Stimulated activated naive B cell treated with anti-CD40 and anti-IgM and Interleukin-4, amounts not matched to agents 10 μg/mL and 1 μg/mL and 100 μg/mL, for 72 hours (primary cell): ENCODE measurements at regions not wholly inside any gene's neighbourhood (a gene's known extent, or its start where the extent isn't known, plus 50 kb on each side); places are given as distances from the start of the nearest gene placed in this dataset.

ENCODE experiments used
- ATAC-seq, 2 donors: fragments of 150-1000 bp; cut with Tn5 transposase; replicated peaks; 2 replicates each; pipeline ENCODE4 v1.10.0; 2021; ENCODE audit warnings: moderate library complexity in 1 of 2
- DNase-seq: peaks from one replicate; pipeline ENCODE4 v3.0.0; 2021
- H3K27ac Mint-ChIP-seq: one replicate; pipeline ENCODE4 v1.8.0; 2022; ENCODE audit warnings: mild to moderate bottlenecking, mixed read lengths
- H3K27me3 Mint-ChIP-seq, 2 donors: one replicate each; pipeline ENCODE4 v1.8.0; 2022; ENCODE audit warnings: mixed read lengths in 2 of 2
- H3K36me3 Mint-ChIP-seq, 2 donors: one replicate each; pipeline ENCODE4 v1.8.0; 2022; ENCODE audit warnings: mixed read lengths in 2 of 2, mild to moderate bottlenecking in 1 of 2
- H3K4me1 Mint-ChIP-seq, 2 donors: one replicate each; pipeline ENCODE4 v1.8.0; 2022; ENCODE audit warnings: mixed read lengths in 2 of 2, mild to moderate bottlenecking in 1 of 2
- H3K4me3 Mint-ChIP-seq, 2 donors: one replicate each; pipeline ENCODE4 v1.8.0; 2022; ENCODE audit warnings: mild to moderate bottlenecking in 2 of 2, mixed read lengths in 2 of 2, moderate library complexity in 1 of 2
- H3K9me3 Mint-ChIP-seq, 2 donors: one replicate each; pipeline ENCODE4 v1.8.0; 2022; ENCODE audit warnings: mixed read lengths in 2 of 2, mild to moderate bottlenecking in 1 of 2

- ATAC-seq: no peak
- no peak for DNase-seq
- Mint-ChIP-seq H3K4me3 (no peak overlapping the region), H3K4me1 (peaks cover 8 to 11% of the 10 kb centered on the region in 2 donors), H3K9me3 (no peaks in the 10 kb centered on the region), H3K36me3 (no peaks in the 10 kb centered on the region), H3K27ac (no peak overlapping the region), H3K27me3 (peaks cover 37 to 66% of the 10 kb centered on the region in 2 donors)
Measured at GRCh38 chr3:193997228-193998122, 138.5 kb upstream of the HES1 start.

- DNase-seq (no peak), ATAC-seq (no peak)
- Mint-ChIP-seq H3K27me3 (peaks cover 32 to 62% of the 10 kb centered on the region in 2 donors), H3K27ac (no peak overlapping the region), H3K9me3 (no peaks in the 10 kb centered on the region), H3K4me3 (no peak overlapping the region), H3K4me1 (peaks cover 6 to 16% of the 10 kb centered on the region in 2 donors), H3K36me3 (no peaks in the 10 kb centered on the region)
Measured at GRCh38 chr3:193998123-193998448, 137.9 kb upstream of the HES1 start.

- ATAC-seq: no peak
- peaks cover 30 to 57% of the 10 kb centered on the region in 2 donors for H3K27me3 Mint-ChIP-seq
- no peak overlapping the region for H3K27ac Mint-ChIP-seq
- H3K4me3 Mint-ChIP-seq: no peak overlapping the region
- no peaks in the 10 kb centered on the region for H3K9me3 Mint-ChIP-seq
- peaks cover 12 to 22% of the 10 kb centered on the region in 2 donors for H3K4me1 Mint-ChIP-seq
- H3K36me3 Mint-ChIP-seq: no peaks in the 10 kb centered on the region
- no peak for DNase-seq
Measured at GRCh38 chr3:193998628-193999195, 137.2 kb upstream of the HES1 start.

GRCh38 chr3:194000100-194000499 is 135.8 kb upstream of the HES1 start:
- ATAC-seq (no peak), DNase-seq (no peak)
- Mint-ChIP-seq H3K27ac (no peak overlapping the region), H3K27me3 (peaks cover 30 to 49% of the 10 kb centered on the region in 2 donors), H3K9me3 (no peaks in the 10 kb centered on the region), H3K36me3 (no peaks in the 10 kb centered on the region), H3K4me1 (peaks cover 18 to 36% of the 10 kb centered on the region in 2 donors), H3K4me3 (no peak overlapping the region)

GRCh38 chr3:194000712-194001111 is 135.2 kb upstream of the HES1 start:
- Mint-ChIP-seq H3K27me3 (peaks cover 30 to 43% of the 10 kb centered on the region in 2 donors), H3K4me3 (no peak overlapping the region), H3K9me3 (no peaks in the 10 kb centered on the region), H3K36me3 (no peaks in the 10 kb centered on the region), H3K27ac (no peak overlapping the region), H3K4me1 (peaks cover 21 to 42% of the 10 kb centered on the region in 2 donors)
- no peak for ATAC-seq
- no peak for DNase-seq

GRCh38 chr3:194001728-194002459 is 134.1 kb upstream of the HES1 start:
- Mint-ChIP-seq H3K4me3 (peak overlapping the region in 1 of 2 donors; percentile 62), H3K36me3 (no peaks in the 10 kb centered on the region), H3K4me1 (peaks cover 21 to 45% of the 10 kb centered on the region in 2 donors), H3K27me3 (peaks cover 28 to 43% of the 10 kb centered on the region in 2 donors), H3K9me3 (no peaks in the 10 kb centered on the region), H3K27ac (no peak overlapping the region)
- DNase-seq (no peak), ATAC-seq (no peak)

- Mint-ChIP-seq H3K9me3 (no peaks in the 10 kb centered on the region), H3K4me1 (peaks cover 18 to 38% of the 10 kb centered on the region in 2 donors), H3K4me3 (peak overlapping the region; percentile 80 to 83), H3K36me3 (no peaks in the 10 kb centered on the region), H3K27me3 (peaks cover 18 to 50% of the 10 kb centered on the region in 2 donors), H3K27ac (peak overlapping the region; percentile 84)
- ATAC-seq: peak; percentile 95 to 97
- DNase-seq: peak; percentile 75
Measured at GRCh38 chr3:194003114-194004057, 132.6 kb upstream of the HES1 start.

- Mint-ChIP-seq H3K9me3 (no peaks in the 10 kb centered on the region), H3K27me3 (peaks cover 8 to 36% of the 10 kb centered on the region in 2 donors)
Measured at GRCh38 chr3:194005930-194006501, 129.9 kb upstream of the HES1 start.

GRCh38 chr3:194007592-194008337 is 128.2 kb upstream of the HES1 start:
- Mint-ChIP-seq H3K4me3 (no peak overlapping the region), H3K4me1 (peaks cover 15 to 32% of the 10 kb centered on the region in 2 donors), H3K36me3 (no peaks in the 10 kb centered on the region), H3K27me3 (peaks cover 0 to 24% of the 10 kb centered on the region in 2 donors), H3K27ac (no peak overlapping the region), H3K9me3 (no peaks in the 10 kb centered on the region)
- DNase-seq (no peak), ATAC-seq (no peak)

More at GRCh38 chr3:194005930-194006501, 129.9 kb upstream of the HES1 start:
- Mint-ChIP-seq H3K4me3 (no peak overlapping the region), H3K36me3 (no peaks in the 10 kb centered on the region), H3K27ac (no peak overlapping the region), H3K4me1 (peaks cover 18 to 38% of the 10 kb centered on the region in 2 donors)
- ATAC-seq (no peak), DNase-seq (no peak)

GRCh38 chr3:194009019-194009418 is 126.9 kb upstream of the HES1 start:
- Mint-ChIP-seq H3K36me3 (no peaks in the 10 kb centered on the region), H3K4me1 (peaks cover 8 to 20% of the 10 kb centered on the region in 2 donors), H3K4me3 (no peak overlapping the region), H3K27ac (no peak overlapping the region), H3K27me3 (peaks cover 5 to 29% of the 10 kb centered on the region in 2 donors), H3K9me3 (no peaks in the 10 kb centered on the region)
- DNase-seq: no peak
- no peak for ATAC-seq

GRCh38 chr3:194009892-194010533 is 125.9 kb upstream of the HES1 start:
- Mint-ChIP-seq H3K27ac (no peak overlapping the region), H3K36me3 (no peaks in the 10 kb centered on the region), H3K27me3 (peaks cover 5 to 31% of the 10 kb centered on the region in 2 donors), H3K4me3 (no peak overlapping the region), H3K4me1 (peaks cover 5 to 10% of the 10 kb centered on the region in 2 donors), H3K9me3 (no peaks in the 10 kb centered on the region)
- ATAC-seq: no peak
- no peak for DNase-seq

- Mint-ChIP-seq H3K36me3 (no peaks in the 10 kb centered on the region), H3K27me3 (peaks cover 5 to 28% of the 10 kb centered on the region in 2 donors), H3K27ac (no peak overlapping the region), H3K4me1 (peaks cover 0 to 2% of the 10 kb centered on the region in 2 donors), H3K4me3 (no peak overlapping the region), H3K9me3 (no peaks in the 10 kb centered on the region)
- DNase-seq (no peak), ATAC-seq (no peak)
Measured at GRCh38 chr3:194011807-194012206, 124.1 kb upstream of the HES1 start.
